Prostate gland (tissue), 2 donors: ENCODE measurements at regions not wholly inside any gene's neighbourhood (a gene's known extent, or its start where the extent isn't known, plus 50 kb on each side); places are given as distances from the start of the nearest gene placed in this dataset.

Experiments
- CTCF ChIP-seq, 4 experiments: fragments of 200-600 bp in 2 of 4; fragments of 450-650 bp in 2 of 4; sonication (generic) in 2 of 4; IDR thresholded peaks; 1 replicate in 3 of 4; 2 replicates in 1 of 4; pipeline ENCODE4 v1.5.1; 2016 to 2019; ENCODE audit warnings: antibody characterized with exemption in 4 of 4, mild to moderate bottlenecking in 2 of 4, moderate library complexity in 2 of 4
- POLR2AphosphoS5 ChIP-seq: sonication (generic); formaldehyde crosslinking; IDR thresholded peaks from one replicate; pipeline ENCODE4 v1.6.1; 2017; ENCODE audit warnings: antibody characterized with exemption

GRCh38 chr3:23062982-23063381 lies 140.1 kb upstream of the UBE2E2 start:
- TF ChIP-seq CTCF (IDR thresholded peaks at IDR 0.05) (no peak), POLR2AphosphoS5 (no peak)
